CD4-positive, alpha-beta T cell treated with Interleukin-10 for 1 hour (primary cell): ENCODE measurements at regions not wholly inside any gene's neighbourhood (a gene's known extent, or its start where the extent isn't known, plus 50 kb on each side); places are given as distances from the start of the nearest gene placed in this dataset.

Experiments used
- DNase-seq: peaks from one replicate; pipeline ENCODE4 v3.0.0-alpha.2; 2020

- no peak for DNase-seq
Measured at GRCh38 chr3:96039632-96040031, 774.8 kb upstream of the EPHA6 start.

DNA sequence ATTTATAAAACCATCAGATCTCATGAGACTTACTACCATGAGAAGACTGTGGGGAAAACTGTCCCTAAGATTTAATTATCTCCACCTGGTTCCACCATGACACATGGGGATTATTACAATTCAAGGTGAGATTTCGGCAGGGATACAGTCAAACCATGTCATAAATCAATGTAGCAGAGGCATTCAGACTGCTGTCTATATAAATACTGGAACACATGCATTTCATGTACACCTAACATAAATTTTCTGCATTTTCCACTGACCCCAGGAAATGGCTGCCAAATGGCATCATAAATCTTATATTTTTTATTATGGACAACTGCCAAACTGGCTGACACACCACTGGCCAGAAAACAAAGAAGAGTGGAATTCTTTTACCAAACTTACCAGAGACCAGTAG is 755.1 kb upstream of the EPHA6 start:
- no peak for DNase-seq

- no peak for DNase-seq
Measured at GRCh38 chr3:96069065-96069464, 745.3 kb upstream of the EPHA6 start.

DNA sequence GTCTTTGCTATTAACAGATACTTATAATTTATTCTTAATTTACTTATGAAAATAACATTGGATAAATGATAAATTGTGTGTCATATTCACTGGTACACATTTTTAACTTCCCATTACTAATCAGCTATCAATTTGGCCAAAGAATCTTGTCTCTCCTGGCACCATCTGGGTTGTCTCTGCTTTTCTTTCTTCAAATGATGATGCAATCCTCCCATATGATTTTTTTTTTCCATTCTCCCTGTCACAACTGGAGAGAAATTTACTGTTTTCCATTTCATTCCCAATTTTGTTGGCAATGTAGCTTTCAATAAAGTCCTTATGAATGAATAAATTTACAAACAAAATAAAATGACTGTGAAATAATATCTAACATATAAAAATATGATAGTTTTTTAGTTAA is 743.7 kb upstream of the EPHA6 start:
- no peak for DNase-seq

DNA sequence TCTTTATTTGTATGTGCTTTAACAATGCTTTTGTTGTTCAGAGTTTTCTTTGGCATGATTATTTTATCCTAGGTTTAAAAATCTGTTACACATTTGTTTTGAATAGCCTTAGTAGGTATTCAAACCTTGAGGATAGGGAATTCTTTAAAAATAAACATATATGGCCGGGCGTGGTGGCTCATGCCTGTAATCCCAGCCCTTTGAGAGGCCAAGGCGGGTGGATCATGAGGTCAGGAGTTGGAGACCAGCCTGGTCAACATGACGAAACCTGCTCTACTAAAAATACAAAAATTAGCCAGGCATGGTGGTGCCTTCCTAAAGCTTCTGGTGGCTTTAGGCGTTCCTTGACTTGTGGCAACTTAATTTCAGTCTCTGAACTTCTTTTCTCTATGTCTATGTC is 743.3 kb upstream of the EPHA6 start:
- no peak for DNase-seq

DNA sequence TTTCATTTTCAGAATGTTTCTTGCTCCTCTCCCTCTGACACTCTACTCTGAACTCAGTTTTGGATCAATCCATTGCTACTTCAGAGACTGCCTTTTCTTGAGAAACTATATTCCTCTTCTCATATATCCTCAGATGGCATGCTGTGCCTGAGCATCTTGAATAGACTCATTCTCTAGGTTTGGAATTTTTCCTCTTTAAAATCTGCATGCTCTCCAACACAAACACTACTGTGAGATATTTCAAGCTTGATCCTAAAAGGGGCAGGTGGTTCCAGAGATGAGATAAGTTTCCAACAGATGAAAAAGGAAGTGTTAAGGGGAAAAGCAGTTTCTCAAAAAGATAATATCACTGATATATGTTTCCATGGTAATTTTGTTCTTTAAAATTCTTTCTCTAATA is 742.2 kb upstream of the EPHA6 start:
- no peak for DNase-seq

DNA sequence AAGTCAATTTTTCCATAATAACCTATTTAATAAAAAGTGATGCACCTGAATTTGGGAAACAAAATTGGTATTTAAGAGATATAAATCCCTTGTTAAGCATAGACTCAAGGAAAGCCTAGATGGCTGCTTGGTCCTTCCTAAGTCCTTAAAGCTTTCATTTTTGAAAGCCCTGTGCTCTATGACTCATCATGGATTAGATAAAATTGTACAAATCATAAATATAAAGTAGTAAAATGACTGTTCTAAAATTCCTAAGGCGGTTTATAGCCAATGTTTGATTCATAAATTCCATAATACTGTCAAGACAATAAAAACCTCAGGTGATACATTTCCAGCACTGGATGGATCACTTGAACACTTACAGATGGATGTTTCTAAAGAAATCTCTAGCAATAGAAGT is 730.8 kb upstream of the EPHA6 start:
- DNase-seq: no peak

GRCh38 chr3:96086018-96086417 is 728.4 kb upstream of the EPHA6 start:
- DNase-seq: no peak

- no peak for DNase-seq
Measured at GRCh38 chr3:96101006-96101560, 713.3 kb upstream of the EPHA6 start.

DNA sequence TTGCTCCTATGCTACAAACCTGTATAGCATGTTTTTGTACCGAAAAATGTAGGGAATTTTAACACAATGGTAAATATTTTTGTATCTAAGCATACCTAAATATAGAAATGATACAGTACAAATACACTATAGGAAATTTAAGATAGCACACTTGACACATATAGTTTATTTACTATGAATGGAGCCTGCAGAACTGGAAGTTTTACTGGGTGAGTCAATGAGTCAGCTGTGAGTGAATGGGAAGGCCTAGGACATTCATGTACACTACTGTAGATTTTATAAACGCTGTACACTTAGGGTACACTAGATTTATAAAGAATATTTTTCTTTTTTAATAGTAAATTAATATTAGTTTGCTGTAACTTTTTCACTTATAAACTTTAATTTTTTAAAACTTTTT is 707.7 kb upstream of the EPHA6 start:
- DNase-seq: no peak
